Ishikawa (cell line): ENCODE measurements at regions not wholly inside any gene's neighbourhood (a gene's known extent, or its start where the extent isn't known, plus 50 kb on each side); places are given as distances from the start of the nearest gene placed in this dataset.

ENCODE experiments used
- CEBPB ChIP-seq: IDR thresholded peaks from 2 replicates; pipeline ENCODE4 v1.6.1; 2012
- CREB1 ChIP-seq: IDR thresholded peaks from 2 replicates; pipeline ENCODE4 v1.6.1; 2012; ENCODE audit warnings: low read depth
- EGR1 ChIP-seq: IDR thresholded peaks from 2 replicates; pipeline ENCODE4 v1.6.1; 2012
- EP300 ChIP-seq: IDR thresholded peaks from 2 replicates; pipeline ENCODE4 v1.6.1; 2012; ENCODE audit warnings: borderline replicate concordance
- FOXM1 ChIP-seq: IDR thresholded peaks from 2 replicates; pipeline ENCODE4 v1.6.1; 2012; ENCODE audit warnings: low read depth, borderline replicate concordance
- NFIC ChIP-seq: IDR thresholded peaks from 2 replicates; pipeline ENCODE4 v1.6.1; 2012
- RAD21 ChIP-seq: IDR thresholded peaks from 2 replicates; pipeline ENCODE4 v1.6.1; 2012; ENCODE audit warnings: low read depth
- TAF1 ChIP-seq: IDR thresholded peaks from 2 replicates; pipeline ENCODE4 v1.6.1; 2012; ENCODE audit warnings: low read depth, mild to moderate bottlenecking
- TCF12 ChIP-seq: IDR thresholded peaks from 2 replicates; pipeline ENCODE4 v1.6.1; 2012; ENCODE audit warnings: low read depth
- TEAD4 ChIP-seq: IDR thresholded peaks from 2 replicates; pipeline ENCODE4 v1.6.1; 2012
- YY1 ChIP-seq: IDR thresholded peaks from 2 replicates; pipeline ENCODE4 v1.6.1; 2012; ENCODE audit warnings: low read depth
- ZBTB7A ChIP-seq: IDR thresholded peaks from 2 replicates; pipeline ENCODE4 v1.6.1; 2012; ENCODE audit warnings: low read depth
- TF ChIP-seq, protein P1 (sequence below): IDR thresholded peaks from 2 replicates; pipeline ENCODE4 v1.6.1; 2012
- TF ChIP-seq, protein P2 (sequence below): IDR thresholded peaks from 2 replicates; pipeline ENCODE4 v1.6.1; 2012
- TF ChIP-seq, protein P3 (sequence below): IDR thresholded peaks from 2 replicates; pipeline ENCODE4 v1.6.1; 2012; ENCODE audit warnings: low read depth, mild to moderate bottlenecking

DNA sequence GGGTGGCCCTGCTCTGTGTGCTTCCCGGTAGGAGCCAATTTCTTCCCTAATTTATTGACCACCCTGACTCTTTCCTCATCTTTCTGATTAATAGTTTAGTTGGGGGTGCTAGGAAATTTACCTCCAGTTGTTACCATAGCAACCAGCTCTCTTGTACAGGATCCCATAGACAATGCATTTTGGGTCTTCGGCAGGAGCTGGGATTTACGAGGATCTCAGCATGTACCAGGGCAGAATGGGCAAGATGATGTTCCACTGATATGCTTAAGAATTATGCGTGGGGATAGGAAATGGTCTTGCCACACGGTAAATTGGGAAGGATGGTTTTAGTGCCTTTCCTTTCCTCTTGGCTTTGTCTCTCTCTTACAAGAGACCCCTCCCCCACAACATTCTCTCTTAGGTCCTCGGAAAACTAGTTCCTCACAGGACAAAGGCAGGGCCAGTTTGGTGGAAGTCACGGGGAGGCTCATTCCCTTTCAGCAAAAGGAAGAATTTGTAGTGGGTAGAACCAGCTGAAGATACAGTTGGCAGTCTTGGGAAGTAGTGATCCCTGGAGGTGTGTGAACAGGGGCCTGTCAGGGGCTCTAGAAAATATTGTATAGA, 133.4 kb upstream of the SHB start:
- TF ChIP-seq EP300 (no peak), CEBPB (no peak), NFIC (no peak), EGR1 (no peak), FOXM1 (no peak), TAF1 (no peak), ZBTB7A (no peak), RAD21 (no peak), CREB1 (no peak), YY1 (no peak), TCF12 (no peak), TEAD4 (no peak)
- TF ChIP-seq, protein P1, sequence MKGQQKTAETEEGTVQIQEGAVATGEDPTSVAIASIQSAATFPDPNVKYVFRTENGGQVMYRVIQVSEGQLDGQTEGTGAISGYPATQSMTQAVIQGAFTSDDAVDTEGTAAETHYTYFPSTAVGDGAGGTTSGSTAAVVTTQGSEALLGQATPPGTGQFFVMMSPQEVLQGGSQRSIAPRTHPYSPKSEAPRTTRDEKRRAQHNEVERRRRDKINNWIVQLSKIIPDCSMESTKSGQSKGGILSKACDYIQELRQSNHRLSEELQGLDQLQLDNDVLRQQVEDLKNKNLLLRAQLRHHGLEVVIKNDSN = no peak
- TF ChIP-seq, protein P2, sequence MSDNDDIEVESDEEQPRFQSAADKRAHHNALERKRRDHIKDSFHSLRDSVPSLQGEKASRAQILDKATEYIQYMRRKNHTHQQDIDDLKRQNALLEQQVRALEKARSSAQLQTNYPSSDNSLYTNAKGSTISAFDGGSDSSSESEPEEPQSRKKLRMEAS = no peak
- TF ChIP-seq, protein P3, sequence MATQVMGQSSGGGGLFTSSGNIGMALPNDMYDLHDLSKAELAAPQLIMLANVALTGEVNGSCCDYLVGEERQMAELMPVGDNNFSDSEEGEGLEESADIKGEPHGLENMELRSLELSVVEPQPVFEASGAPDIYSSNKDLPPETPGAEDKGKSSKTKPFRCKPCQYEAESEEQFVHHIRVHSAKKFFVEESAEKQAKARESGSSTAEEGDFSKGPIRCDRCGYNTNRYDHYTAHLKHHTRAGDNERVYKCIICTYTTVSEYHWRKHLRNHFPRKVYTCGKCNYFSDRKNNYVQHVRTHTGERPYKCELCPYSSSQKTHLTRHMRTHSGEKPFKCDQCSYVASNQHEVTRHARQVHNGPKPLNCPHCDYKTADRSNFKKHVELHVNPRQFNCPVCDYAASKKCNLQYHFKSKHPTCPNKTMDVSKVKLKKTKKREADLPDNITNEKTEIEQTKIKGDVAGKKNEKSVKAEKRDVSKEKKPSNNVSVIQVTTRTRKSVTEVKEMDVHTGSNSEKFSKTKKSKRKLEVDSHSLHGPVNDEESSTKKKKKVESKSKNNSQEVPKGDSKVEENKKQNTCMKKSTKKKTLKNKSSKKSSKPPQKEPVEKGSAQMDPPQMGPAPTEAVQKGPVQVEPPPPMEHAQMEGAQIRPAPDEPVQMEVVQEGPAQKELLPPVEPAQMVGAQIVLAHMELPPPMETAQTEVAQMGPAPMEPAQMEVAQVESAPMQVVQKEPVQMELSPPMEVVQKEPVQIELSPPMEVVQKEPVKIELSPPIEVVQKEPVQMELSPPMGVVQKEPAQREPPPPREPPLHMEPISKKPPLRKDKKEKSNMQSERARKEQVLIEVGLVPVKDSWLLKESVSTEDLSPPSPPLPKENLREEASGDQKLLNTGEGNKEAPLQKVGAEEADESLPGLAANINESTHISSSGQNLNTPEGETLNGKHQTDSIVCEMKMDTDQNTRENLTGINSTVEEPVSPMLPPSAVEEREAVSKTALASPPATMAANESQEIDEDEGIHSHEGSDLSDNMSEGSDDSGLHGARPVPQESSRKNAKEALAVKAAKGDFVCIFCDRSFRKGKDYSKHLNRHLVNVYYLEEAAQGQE = no peak

DNA sequence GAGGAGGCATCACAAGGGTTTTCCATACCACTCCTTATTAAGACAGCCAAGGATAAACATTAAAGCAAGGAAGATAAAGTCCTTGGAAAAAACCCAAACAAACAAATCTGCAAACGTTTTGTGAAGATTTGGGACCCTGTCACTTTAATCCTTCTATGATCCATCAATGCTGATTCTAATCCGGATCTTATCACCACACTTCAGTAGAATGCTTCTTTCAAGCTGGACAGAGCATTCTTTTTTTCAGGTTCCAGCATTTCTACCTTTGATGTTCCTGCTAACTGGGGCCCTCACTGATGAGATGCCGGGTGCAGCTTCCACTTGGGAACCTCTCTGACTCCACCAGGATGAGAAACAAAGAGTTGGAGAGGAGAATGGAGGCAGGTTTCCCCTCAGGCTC, 132.8 kb upstream of the SHB start:
- TF ChIP-seq CREB1 (no peak), TAF1 (no peak), TCF12 (no peak), YY1 (no peak), NFIC (no peak)
- TF ChIP-seq, protein P2 = no peak

DNA sequence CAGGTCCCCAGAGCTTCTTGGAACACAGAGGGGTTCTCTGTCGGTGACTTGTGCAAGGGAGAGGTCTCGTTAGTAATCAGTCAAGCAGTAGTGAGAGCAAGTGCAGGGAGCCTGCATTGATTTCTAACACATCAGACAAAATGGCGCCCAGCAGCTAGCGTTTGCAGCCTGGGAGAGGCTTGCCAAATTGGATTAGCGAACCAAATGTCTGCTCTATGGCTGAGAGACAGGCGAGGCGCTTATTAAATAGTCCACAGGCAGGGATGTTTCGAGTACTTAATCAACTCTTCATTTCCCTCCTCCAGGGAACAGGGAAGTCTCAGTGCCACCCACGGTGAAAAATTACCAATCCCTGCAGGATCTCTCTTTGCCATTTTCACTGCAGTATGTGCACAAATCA, 131.4 kb upstream of the SHB start:
- no peak for TF ChIP-seq EP300
- no peak for TF ChIP-seq ZBTB7A
- TF ChIP-seq, protein P2 = no peak
- no peak for TF ChIP-seq TCF12
- TF ChIP-seq, protein P3 = no peak
- TF ChIP-seq FOXM1 = no peak
- no peak for TF ChIP-seq NFIC
- TF ChIP-seq YY1 = no peak
- TF ChIP-seq, protein P1 = no peak

DNA sequence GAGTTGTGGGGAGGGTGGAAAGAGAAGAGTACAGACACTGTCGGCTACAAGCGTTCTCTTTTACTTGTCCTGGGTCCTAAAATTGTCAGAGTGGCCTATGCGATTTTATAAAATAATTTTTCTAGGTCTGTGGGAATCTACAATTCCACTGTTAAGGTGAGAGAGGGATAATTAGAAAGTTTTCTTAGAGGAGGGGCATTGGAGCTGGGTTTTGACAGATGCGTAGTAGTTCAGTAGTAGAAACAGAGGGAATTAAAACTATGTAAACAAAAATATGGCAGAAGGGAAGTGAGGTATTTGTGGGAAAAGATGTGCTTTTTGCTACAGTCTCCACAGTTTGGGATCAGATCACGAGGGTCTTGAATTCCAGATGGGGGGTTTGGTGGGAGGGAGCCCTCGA, 129.1 kb upstream of the SHB start:
- TF ChIP-seq, protein P1 = no peak
- TF ChIP-seq RAD21 (no peak), ZBTB7A (no peak), TAF1 (no peak), YY1 (no peak), NFIC (no peak), FOXM1 (no peak), CREB1 (no peak), EGR1 (no peak), EP300 (no peak), TEAD4 (no peak), CEBPB (no peak), TCF12 (no peak)
- TF ChIP-seq, protein P3 = no peak
- TF ChIP-seq, protein P2 = no peak
